ENCODE measurements at regions not wholly inside any gene's neighbourhood (a gene's known extent, or its start where the extent isn't known, plus 50 kb on each side); places are given as distances from the start of the nearest gene placed in this dataset.
A peak's percentile ranks its signal among the peaks of the same experiment; 100 is the strongest.

GRCh38 chr6:33863723-33864440, 60.1 kb upstream of the MLN start:
- DNase-seq (ENCODE audit: low spot score): no peak

- no peak for DNase-seq (ENCODE audit: low spot score)
Measured at GRCh38 chr6:33863084-33863483, 59.3 kb upstream of the MLN start.

GRCh38 chr6:33862536-33862935, 58.7 kb upstream of the MLN start:
- DNase-seq (ENCODE audit: low spot score): no peak

GRCh38 chr6:33861722-33862121, 57.9 kb upstream of the MLN start:
- no peak for DNase-seq (ENCODE audit: low spot score)

- DNase-seq (ENCODE audit: low spot score): peak; percentile 54
Measured at GRCh38 chr6:33860706-33861474, 57.1 kb upstream of the MLN start.

- DNase-seq (ENCODE audit: low spot score): no peak
Measured at GRCh38 chr6:33860006-33860405, 56.2 kb upstream of the MLN start.

- DNase-seq (ENCODE audit: low spot score): no peak
Measured at GRCh38 chr6:33858804-33859505, 55.2 kb upstream of the MLN start.

- no peak for DNase-seq (ENCODE audit: low spot score)
Measured at GRCh38 chr6:33857932-33858475, 54.2 kb upstream of the MLN start.

- no peak for DNase-seq (ENCODE audit: low spot score)
Measured at GRCh38 chr6:33857093-33857931, 53.5 kb upstream of the MLN start.

- DNase-seq (ENCODE audit: low spot score): no peak
Measured at GRCh38 chr6:33856655-33857054, 52.9 kb upstream of the MLN start.

- no peak for DNase-seq (ENCODE audit: low spot score)
Measured at GRCh38 chr6:33856031-33856590, 52.3 kb upstream of the MLN start.

- no peak for DNase-seq (ENCODE audit: low spot score)
Measured at GRCh38 chr6:33854572-33855030, 50.8 kb upstream of the MLN start.

GRCh38 chr6:33853736-33854135, 49.9 kb upstream of the MLN start:
- no peak for DNase-seq (ENCODE audit: low spot score)
